Panc1 (cell line): ENCODE measurements at regions not wholly inside any gene's neighbourhood (a gene's known extent, or its start where the extent isn't known, plus 50 kb on each side); places are given as distances from the start of the nearest gene placed in this dataset.

ENCODE experiments used
- REST ChIP-seq, 2 experiments: IDR thresholded peaks; 2 replicates each; pipeline ENCODE4 v1.6.1; 2011 to 2012; ENCODE audit warnings: low read depth in 2 of 2, control low read depth in 1 of 2, low read length in 1 of 2, mild to moderate bottlenecking in 1 of 2, moderate library complexity in 1 of 2; ENCODE audit not compliant: insufficient read depth in 1 of 2
- TF ChIP-seq, protein P1 (sequence below): fragments of 450-650 bp; IDR thresholded peaks from 2 replicates; pipeline ENCODE4 v1.5.1; 2017; ENCODE audit warnings: mild to moderate bottlenecking

DNA sequence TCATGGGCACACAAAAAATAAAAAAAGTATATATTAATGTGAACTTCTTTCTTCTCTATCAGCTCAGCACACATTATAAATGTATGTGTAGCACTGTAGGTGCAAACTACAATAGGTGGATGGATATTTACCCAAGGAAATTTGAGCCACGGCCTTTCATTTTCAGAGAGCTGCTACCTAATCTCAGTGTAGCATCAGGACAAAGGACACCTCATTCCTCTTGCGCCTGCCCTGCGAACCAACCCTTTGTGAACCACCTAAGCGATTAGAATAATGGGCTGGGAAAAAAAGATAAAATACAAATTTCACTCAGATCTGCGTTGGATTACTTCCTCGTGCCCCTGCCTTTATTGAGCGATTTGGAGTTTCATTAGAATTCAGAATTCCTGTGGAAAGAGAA is 263.2 kb downstream of the NR2F2 start:
- TF ChIP-seq, protein P1, sequence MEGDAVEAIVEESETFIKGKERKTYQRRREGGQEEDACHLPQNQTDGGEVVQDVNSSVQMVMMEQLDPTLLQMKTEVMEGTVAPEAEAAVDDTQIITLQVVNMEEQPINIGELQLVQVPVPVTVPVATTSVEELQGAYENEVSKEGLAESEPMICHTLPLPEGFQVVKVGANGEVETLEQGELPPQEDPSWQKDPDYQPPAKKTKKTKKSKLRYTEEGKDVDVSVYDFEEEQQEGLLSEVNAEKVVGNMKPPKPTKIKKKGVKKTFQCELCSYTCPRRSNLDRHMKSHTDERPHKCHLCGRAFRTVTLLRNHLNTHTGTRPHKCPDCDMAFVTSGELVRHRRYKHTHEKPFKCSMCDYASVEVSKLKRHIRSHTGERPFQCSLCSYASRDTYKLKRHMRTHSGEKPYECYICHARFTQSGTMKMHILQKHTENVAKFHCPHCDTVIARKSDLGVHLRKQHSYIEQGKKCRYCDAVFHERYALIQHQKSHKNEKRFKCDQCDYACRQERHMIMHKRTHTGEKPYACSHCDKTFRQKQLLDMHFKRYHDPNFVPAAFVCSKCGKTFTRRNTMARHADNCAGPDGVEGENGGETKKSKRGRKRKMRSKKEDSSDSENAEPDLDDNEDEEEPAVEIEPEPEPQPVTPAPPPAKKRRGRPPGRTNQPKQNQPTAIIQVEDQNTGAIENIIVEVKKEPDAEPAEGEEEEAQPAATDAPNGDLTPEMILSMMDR: no peak
- TF ChIP-seq REST (IDR thresholded peaks at IDR 0.05; ENCODE audit: insufficient read depth in 1 of 2, low read depth in 2 of 2, low read length in 1 of 2): no peak
